H1 (cell line): ENCODE measurements at regions not wholly inside any gene's neighbourhood (a gene's known extent, or its start where the extent isn't known, plus 50 kb on each side); places are given as distances from the start of the nearest gene placed in this dataset.

Experiments
- CBX5 ChIP-seq: fragments of 300-800, 300-1000 bp; sonication (generic); IDR thresholded peaks from 2 replicates; pipeline ENCODE4 v1.7.1; 2016; ENCODE audit warnings: antibody characterized with exemption, low read length, low read depth
- MAFK ChIP-seq: IDR thresholded peaks from 2 replicates; pipeline ENCODE4 v1.6.1; 2012; ENCODE audit warnings: low read depth, mild to moderate bottlenecking, improper control_type of control experiment, low read length

DNA sequence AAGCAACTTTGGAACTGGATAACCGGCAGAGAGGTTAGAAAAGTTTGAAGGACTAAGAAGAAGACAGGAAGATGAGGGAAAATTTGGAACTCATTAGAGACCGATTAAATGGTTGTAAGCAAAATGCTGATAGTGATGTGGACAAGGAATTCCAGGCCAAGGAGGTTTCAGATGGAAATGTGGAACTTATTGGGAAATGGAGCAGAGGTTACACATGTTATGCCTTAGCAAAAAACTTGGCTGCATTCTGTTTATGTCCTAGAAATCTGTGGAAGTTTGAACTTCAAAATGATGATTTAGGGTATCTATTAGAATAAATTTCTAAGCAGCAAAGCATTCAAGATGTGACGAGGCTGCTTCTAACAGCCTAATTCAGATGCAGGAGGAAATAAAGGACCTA lies 675.1 kb upstream of the SYT4 start (continued):
- TF ChIP-seq CBX5 (no peak), MAFK (no peak)
